Left ventricle myocardium inferior (tissue), 1 donor: ENCODE measurements at regions not wholly inside any gene's neighbourhood (a gene's known extent, or its start where the extent isn't known, plus 50 kb on each side); places are given as distances from the start of the nearest gene placed in this dataset.

ENCODE experiments used
- DNase-seq: peaks from one replicate; pipeline ENCODE4 v3.0.0-alpha.2; 2020
- H3K27ac ChIP-seq: fragments of 200-600 bp; replicated peaks from 2 replicates; pipeline ENCODE4 v1.8.0; 2021
- H3K27me3 ChIP-seq: fragments of 200-600 bp; 2 replicates; pipeline ENCODE4 v1.8.0; 2021; ENCODE audit warnings: low read depth
- H3K36me3 ChIP-seq: fragments of 200-600 bp; 2 replicates; pipeline ENCODE4 v1.8.0; 2021
- H3K4me1 ChIP-seq: fragments of 200-600 bp; 2 replicates; pipeline ENCODE4 v1.8.0; 2021
- H3K4me3 ChIP-seq: fragments of 200-600 bp; 2 replicates; pipeline ENCODE4 v1.8.0; 2021; ENCODE audit warnings: mild to moderate bottlenecking, moderate library complexity
- H3K9me3 ChIP-seq: fragments of 200-600 bp; replicated peaks from 2 replicates; pipeline ENCODE4 v1.8.0; 2021
- CTCF ChIP-seq: fragments of 200-600 bp; IDR thresholded peaks from 2 replicates; pipeline ENCODE4 v1.8.0; 2021; ENCODE audit warnings: antibody characterized with exemption, mild to moderate bottlenecking, borderline replicate concordance
- intact Hi-C: fragments of 100-400 bp; cut with micrococcal nuclease; formaldehyde crosslinking; loops from one replicate; pipeline ENCODE4 v1.11.0; 2022
- donor health status: DM: no; HTN: yes; CAD: no; lungs with severe emphysema.

DNA sequence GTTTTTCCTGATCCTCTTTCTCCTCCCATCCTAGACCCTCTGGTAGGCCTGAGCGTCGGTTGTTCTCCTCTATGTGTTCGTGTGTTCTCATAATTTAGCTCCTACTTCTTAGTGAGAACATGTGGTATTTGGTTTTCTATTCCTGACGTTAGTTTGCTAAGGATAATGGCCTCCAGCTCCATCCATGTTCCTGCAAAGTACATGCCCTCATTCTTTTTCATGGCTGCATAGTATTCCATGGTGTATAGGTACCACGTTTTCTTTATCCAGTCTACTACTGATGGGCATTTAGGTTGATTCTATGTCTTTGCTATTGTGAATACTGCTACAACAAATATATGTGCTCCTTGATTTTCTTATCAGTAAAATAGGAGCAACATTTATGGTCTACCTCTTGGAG lies 146.8 kb upstream of the PTCHD1 start:
- H3K4me3 ChIP-seq = no peak overlapping the region
- H3K27ac ChIP-seq = no peak overlapping the region
- no peaks in the 10 kb centered on the region for H3K27me3 ChIP-seq
- intact Hi-C loops = no loop called here
- no peak for TF ChIP-seq CTCF
- no peak for DNase-seq
- H3K9me3 ChIP-seq = no peaks in the 10 kb centered on the region
- no peaks in the 10 kb centered on the region for H3K36me3 ChIP-seq
- H3K4me1 ChIP-seq = no peaks in the 10 kb centered on the region

DNA sequence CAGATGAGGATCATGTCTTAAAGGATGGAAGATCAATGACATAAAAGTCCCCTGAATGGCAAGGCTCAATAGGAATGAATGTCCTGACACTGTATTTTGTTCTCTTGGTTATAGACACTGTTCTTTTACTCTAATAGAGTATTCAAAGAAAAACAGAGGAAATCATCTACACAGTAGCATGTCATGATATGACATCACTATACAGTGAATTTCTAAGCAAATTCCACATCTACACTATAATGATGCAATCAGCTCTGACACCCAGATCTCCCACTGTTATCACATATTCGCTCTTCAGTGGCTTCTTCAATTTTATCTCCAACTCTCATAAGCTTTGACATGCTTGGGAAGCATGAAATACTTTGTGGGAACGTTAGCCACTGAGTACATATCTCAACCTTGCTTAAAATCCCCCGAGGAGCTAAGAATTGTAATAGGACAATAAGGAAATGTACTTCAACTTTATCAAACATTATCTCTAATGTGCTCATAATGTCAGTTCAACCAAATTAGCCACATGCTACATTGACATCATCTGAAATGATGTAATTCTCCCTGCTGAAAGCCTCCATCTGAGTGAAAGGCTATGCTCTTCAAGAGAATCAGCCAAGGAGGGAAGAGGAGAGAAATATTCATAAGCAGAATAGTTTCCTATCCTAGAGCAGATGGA lies 139.6 kb upstream of the PTCHD1 start:
- Histone ChIP-seq H3K36me3 (no peaks in the 10 kb centered on the region), H3K27ac (no peak overlapping the region), H3K27me3 (no peaks in the 10 kb centered on the region), H3K4me3 (no peak overlapping the region), H3K4me1 (no peaks in the 10 kb centered on the region), H3K9me3 (no peaks in the 10 kb centered on the region)
- no peak for DNase-seq
- TF ChIP-seq CTCF = no peak
- intact Hi-C loops = no loop called here

GRCh38 chrX:23195761-23196160 lies 138.9 kb upstream of the PTCHD1 start:
- intact Hi-C loops = no loop called here
- Histone ChIP-seq H3K27ac (no peak overlapping the region), H3K36me3 (no peaks in the 10 kb centered on the region), H3K9me3 (no peaks in the 10 kb centered on the region), H3K27me3 (no peaks in the 10 kb centered on the region), H3K4me3 (no peak overlapping the region), H3K4me1 (no peaks in the 10 kb centered on the region)
- TF ChIP-seq CTCF = no peak
- no peak for DNase-seq

GRCh38 chrX:23201706-23202105 lies 132.9 kb upstream of the PTCHD1 start:
- no peak for TF ChIP-seq CTCF
- Histone ChIP-seq H3K9me3 (no peaks in the 10 kb centered on the region), H3K4me3 (no peak overlapping the region), H3K27ac (no peak overlapping the region), H3K27me3 (no peaks in the 10 kb centered on the region), H3K4me1 (no peaks in the 10 kb centered on the region), H3K36me3 (no peaks in the 10 kb centered on the region)
- intact Hi-C loops = no loop called here
- DNase-seq = no peak

- H3K4me3 ChIP-seq = no peak overlapping the region
- H3K36me3 ChIP-seq = no peaks in the 10 kb centered on the region
- H3K9me3 ChIP-seq = no peaks in the 10 kb centered on the region
- H3K4me1 ChIP-seq = no peaks in the 10 kb centered on the region
- no peak overlapping the region for H3K27ac ChIP-seq
- TF ChIP-seq CTCF = no peak
- no peak for DNase-seq
- intact Hi-C loops = no loop called here
- no peaks in the 10 kb centered on the region for H3K27me3 ChIP-seq
These were observed 132.3 kb upstream of the PTCHD1 start for GRCh38 chrX:23202326-23202725.

DNA sequence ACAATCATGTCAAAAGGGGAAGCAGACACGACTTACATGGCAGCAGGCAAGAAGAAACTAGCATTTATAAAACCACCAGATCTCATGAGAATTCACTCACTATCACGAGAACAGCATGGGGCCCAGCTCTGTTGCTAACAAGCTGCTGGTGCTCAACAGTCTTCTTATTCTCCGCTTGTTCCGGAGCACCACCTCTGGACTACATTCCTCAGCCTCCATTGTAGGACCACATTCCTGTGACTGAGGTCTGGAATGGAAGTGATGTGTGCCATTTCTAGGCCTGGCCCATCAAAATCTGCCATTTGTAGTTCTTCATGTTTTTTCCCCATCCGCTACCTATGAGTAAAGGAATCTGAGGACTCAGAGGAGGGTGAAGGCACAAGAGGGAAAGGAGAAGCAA lies 111.5 kb upstream of the PTCHD1 start:
- intact Hi-C loops = no loop called here
- H3K9me3 ChIP-seq = no peaks in the 10 kb centered on the region
- no peak for DNase-seq

More for the DNA sequence above, 111.5 kb upstream of the PTCHD1 start:
- H3K4me1 ChIP-seq = no peaks in the 10 kb centered on the region
- no peak overlapping the region for H3K27ac ChIP-seq
- no peak for TF ChIP-seq CTCF
- H3K27me3 ChIP-seq = no peaks in the 10 kb centered on the region
- no peak overlapping the region for H3K4me3 ChIP-seq
- H3K36me3 ChIP-seq = no peaks in the 10 kb centered on the region
